ENCODE measurements at regions not wholly inside any gene's neighbourhood (a gene's known extent, or its start where the extent isn't known, plus 50 kb on each side); places are given as distances from the start of the nearest gene placed in this dataset.

GRCh38 chr17:77721846-77722160, 236.7 kb upstream of the TNRC6C start:
- TF ChIP-seq POLR2A (IDR thresholded peaks at IDR 0.05; ENCODE audit: low read depth) (no peak), POLR2AphosphoS5 (IDR thresholded peaks at IDR 0.05) (no peak), EP300 (IDR thresholded peaks at IDR 0.05) (no peak), CTCF (IDR thresholded peaks at IDR 0.05) (no peak)
